HCT116 (cell line): ENCODE measurements at regions not wholly inside any gene's neighbourhood (a gene's known extent, or its start where the extent isn't known, plus 50 kb on each side); places are given as distances from the start of the nearest gene placed in this dataset.

Source experiments
- ATAC-seq: fragments of 200-7000 bp; cut with Tn5 transposase; 2 replicates; pipeline ENCODE4 v1.9.1; 2020; ENCODE audit warnings: mild to moderate bottlenecking, moderate library complexity
- BruUV-seq: library from RNA; stranded (reverse); fragments of 400-500 nt; replicated peaks from 2 replicates; lab custom pipeline; 2021; lab: Mats Ljungman, UMichigan
- CTCF ChIA-PET: fragments of 300-600 bp; sonication (Branson Sonifier 250); formaldehyde crosslinking; loops from one replicate; lab custom pipeline; 2021; ENCODE audit warnings: antibody characterized with exemption; lab: Charles Lee
- POLR2A ChIA-PET: fragments of 300-600, 350-600 bp; sonication (Branson Sonifier 250); formaldehyde crosslinking; loops from one replicate; lab custom pipeline; 2021; ENCODE audit warnings: antibody characterized with exemption; lab: Charles Lee
- RAD21 ChIA-PET, 2 experiments: fragments of 300-600 bp; sonication (Branson Sonifier 250); formaldehyde crosslinking; loops; one replicate each; lab custom pipeline; 2023; ENCODE audit warnings: low total read pairs in 2 of 2; ENCODE audit not compliant: uncharacterized antibody in 2 of 2, unreplicated experiment in 2 of 2, low non-redundant PET in 1 of 2; lab: Charles Lee
- DNase-seq: peaks from one replicate; pipeline ENCODE4 v3.0.0-alpha.2; 2010; ENCODE audit warnings: low read depth, low spot score
- H2AFZ ChIP-seq: fragments of 200-600 bp; shearing (Covaris generic), sonication (generic); 2 replicates; pipeline ENCODE4 v1.6.1; 2017; ENCODE audit warnings: low read depth, mixed run types, mixed read lengths, antibody characterized with exemption, low read length; ENCODE audit not compliant: poor library complexity, severe bottlenecking
- H3K27ac ChIP-seq: 2 replicates; pipeline ENCODE4 v1.5.1; 2012; ENCODE audit warnings: low read depth, low read length
- H3K27me3 ChIP-seq: fragments of 200-600 bp; sonication (generic); 2 replicates; pipeline ENCODE4 v1.6.1; 2016; ENCODE audit warnings: mixed run types, low read length, mixed read lengths; ENCODE audit not compliant: insufficient read depth
- H3K36me3 ChIP-seq, 2 experiments: fragments of 200-500 bp in 1 of 2; fragments of 200-600 bp in 1 of 2; sonication (Bioruptor generic) in 1 of 2; sonication (generic) in 1 of 2; 2 replicates each; pipeline versions ENCODE4 v1.5.1 to v1.6.1; 2014 to 2016; ENCODE audit warnings: low read length in 2 of 2, inconsistent platforms in 1 of 2, mixed read lengths in 1 of 2, mixed run types in 1 of 2; ENCODE audit not compliant: insufficient read depth in 2 of 2, control insufficient read depth in 1 of 2
- H3K4me1 ChIP-seq, 2 experiments: fragments of 200-600 bp in 1 of 2; sonication (generic) in 1 of 2; 2 replicates each; pipeline versions ENCODE4 v1.5.1 to v1.6.1; 2012 to 2017; ENCODE audit warnings: low read length in 2 of 2, inconsistent platforms in 1 of 2, mild to moderate bottlenecking in 1 of 2, mixed read lengths in 1 of 2, mixed run types in 1 of 2, moderate library complexity in 1 of 2; ENCODE audit not compliant: insufficient read depth in 2 of 2, control insufficient read depth in 1 of 2
- H3K4me2 ChIP-seq: fragments of 200-600 bp; sonication (generic); 2 replicates; pipeline ENCODE4 v1.6.1; 2017; ENCODE audit warnings: mixed run types, low read length, mixed read lengths
- H3K4me3 ChIP-seq, 2 experiments: fragments of 200-600 bp in 1 of 2; sonication (generic) in 1 of 2; replicated peaks in 1 of 2; 2 replicates each; pipeline ENCODE4 v1.5.1; 2011 to 2016; ENCODE audit warnings: low read length in 2 of 2, control low read depth in 1 of 2, low read depth in 1 of 2, mild to moderate bottlenecking in 1 of 2, mixed read lengths in 1 of 2, mixed run types in 1 of 2
- H3K79me2 ChIP-seq: fragments of 200-600 bp; sonication (generic); 2 replicates; pipeline ENCODE4 v1.6.1; 2017; ENCODE audit warnings: mild to moderate bottlenecking, mixed run types, low read length, moderate library complexity, mixed read lengths; ENCODE audit not compliant: insufficient read depth
- H3K9ac ChIP-seq: fragments of 200-600 bp; sonication (generic); 2 replicates; pipeline ENCODE4 v1.6.1; 2016; ENCODE audit warnings: low read length, mixed read lengths
- H3K9me2 ChIP-seq: fragments of 200-600 bp; sonication (generic), shearing (Covaris generic); 2 replicates; pipeline ENCODE4 v1.6.1; 2017; ENCODE audit warnings: mixed run types, mild to moderate bottlenecking, moderate library complexity; ENCODE audit not compliant: insufficient read depth
- H3K9me3 ChIP-seq, 2 experiments: fragments of 200-500 bp in 1 of 2; fragments of 200-600 bp in 1 of 2; sonication (Bioruptor generic) in 1 of 2; sonication (generic) in 1 of 2; 2 replicates each; pipeline ENCODE4 v1.6.1; 2014 to 2017; ENCODE audit warnings: low read length in 2 of 2, mixed read lengths in 2 of 2, inconsistent platforms in 1 of 2, low read depth in 1 of 2, mild to moderate bottlenecking in 1 of 2, mixed run types in 1 of 2, moderate library complexity in 1 of 2; ENCODE audit not compliant: control insufficient read depth in 1 of 2, insufficient read depth in 1 of 2
- H4K20me1 ChIP-seq: fragments of 200-600 bp; sonication (generic), shearing (Covaris generic); 2 replicates; pipeline ENCODE4 v1.6.1; 2017; ENCODE audit warnings: mixed run types, mild to moderate bottlenecking, moderate library complexity; ENCODE audit not compliant: insufficient read depth
- ATF3 ChIP-seq: IDR thresholded peaks from 2 replicates; pipeline ENCODE4 v1.6.1; 2012
- CBX3 ChIP-seq: IDR thresholded peaks from 2 replicates; pipeline ENCODE4 v1.6.1; 2012; ENCODE audit warnings: low read depth
- CEBPB ChIP-seq: IDR thresholded peaks from 2 replicates; pipeline ENCODE4 v1.6.1; 2012; ENCODE audit warnings: low read depth
- EGR1 ChIP-seq: IDR thresholded peaks from 2 replicates; pipeline ENCODE4 v1.6.1; 2012; ENCODE audit warnings: low read depth
- ELF1 ChIP-seq: IDR thresholded peaks from 2 replicates; pipeline ENCODE4 v1.6.1; 2012; ENCODE audit warnings: low read depth, borderline replicate concordance
- EZH2 ChIP-seq: fragments of 200-600 bp; sonication (generic); IDR thresholded peaks from 2 replicates; pipeline ENCODE4 v1.6.1; 2017; ENCODE audit warnings: antibody characterized with exemption, mixed run types
- FOSL1 ChIP-seq: IDR thresholded peaks from 2 replicates; pipeline ENCODE4 v1.6.1; 2012; ENCODE audit warnings: low read depth
- JUND ChIP-seq: IDR thresholded peaks from 2 replicates; pipeline ENCODE4 v1.6.1; 2012
- MAX ChIP-seq: IDR thresholded peaks from 2 replicates; pipeline ENCODE4 v1.6.1; 2012
- POLR2A ChIP-seq: IDR thresholded peaks from 2 replicates; pipeline ENCODE4 v1.7.0; 2011; ENCODE audit warnings: borderline replicate concordance; ENCODE audit not compliant: insufficient read depth, insufficient read length; ENCODE audit errors: extremely low read depth
- POLR2AphosphoS5 ChIP-seq: IDR thresholded peaks from 2 replicates; pipeline ENCODE4 v1.6.1; 2011; ENCODE audit warnings: mild to moderate bottlenecking, low read depth, low read length, moderate library complexity
- RAD21 ChIP-seq: IDR thresholded peaks from 2 replicates; pipeline ENCODE4 v1.6.1; 2012; ENCODE audit warnings: low read depth, mild to moderate bottlenecking
- SP1 ChIP-seq: IDR thresholded peaks from 2 replicates; pipeline ENCODE4 v1.6.1; 2012; ENCODE audit warnings: low read depth
- SRF ChIP-seq: IDR thresholded peaks from 2 replicates; pipeline ENCODE4 v1.6.1; 2012; ENCODE audit warnings: low read depth
- TCF7L2 ChIP-seq: IDR thresholded peaks from 2 replicates; pipeline ENCODE4 v1.7.0; 2011; ENCODE audit warnings: borderline replicate concordance, inconsistent platforms; ENCODE audit not compliant: insufficient read depth, insufficient read length; ENCODE audit errors: extremely low read depth
- YY1 ChIP-seq: IDR thresholded peaks from 2 replicates; pipeline ENCODE4 v1.6.1; 2011; ENCODE audit warnings: low read length, low read depth, moderate library complexity, mild to moderate bottlenecking; ENCODE audit not compliant: insufficient replicate concordance; ENCODE audit errors: extremely low read depth
- ZBTB33 ChIP-seq: IDR thresholded peaks from 2 replicates; pipeline ENCODE4 v1.6.1; 2011; ENCODE audit warnings: mild to moderate bottlenecking, low read length, moderate library complexity; ENCODE audit not compliant: insufficient replicate concordance; ENCODE audit errors: extremely low read depth
- ZFX ChIP-seq: fragments of 450-650 bp; IDR thresholded peaks from 2 replicates; pipeline ENCODE4 v1.6.1; 2017
- ZNF274 ChIP-seq: fragments of 200-500 bp; sonication (Bioruptor generic); IDR thresholded peaks from 2 replicates; pipeline ENCODE4 v1.6.1; 2014; ENCODE audit warnings: mild to moderate bottlenecking, low read depth, low read length, inconsistent platforms
- intact Hi-C: fragments of 100-400 bp; cut with micrococcal nuclease; formaldehyde crosslinking; loops from 2 replicates; pipeline ENCODE4 v1.10.0; 2022

GRCh38 chr17:71349908-71350600 lies 770.8 kb upstream of the SOX9 start:
- RAD21 ChIA-PET: no interaction called here
- BruUV-seq: no TSS peak

GRCh38 chr17:71360301-71360700 lies 760.5 kb upstream of the SOX9 start:
- POLR2A ChIA-PET: no interaction called here
- CTCF ChIA-PET: no interaction called here
- no peaks in the 10 kb centered on the region for H3K27me3 ChIP-seq
- BruUV-seq: no TSS peak
- ATAC-seq (no peak), DNase-seq (no peak)
- H2AFZ ChIP-seq: no peak overlapping the region
- no peaks in the 10 kb centered on the region for H3K9me3 ChIP-seq
- RAD21 ChIA-PET: no interaction called here
- no peak overlapping the region for H3K4me2 ChIP-seq
- H3K4me1 ChIP-seq: no peaks in the 10 kb centered on the region
- H4K20me1 ChIP-seq: no peaks in the 10 kb centered on the region
- H3K36me3 ChIP-seq: no peaks in the 10 kb centered on the region
- no peak overlapping the region for H3K9ac ChIP-seq
- no peak overlapping the region for H3K4me3 ChIP-seq
- H3K79me2 ChIP-seq: no peaks in the 10 kb centered on the region
- H3K27ac ChIP-seq: no peak overlapping the region
- no peaks in the 10 kb centered on the region for H3K9me2 ChIP-seq
- intact Hi-C loops: no loop called here
- TF ChIP-seq SP1 (no peak), CBX3 (no peak), ZBTB33 (no peak), ATF3 (no peak), ELF1 (no peak), YY1 (no peak), ZFX (no peak), ZNF274 (no peak), FOSL1 (no peak), JUND (no peak), POLR2A (no peak)

More at GRCh38 chr17:71349908-71350600, 770.8 kb upstream of the SOX9 start:
- TF ChIP-seq YY1: no peak
- no peak for TF ChIP-seq EGR1
- no peak for TF ChIP-seq ZFX
- TF ChIP-seq RAD21: no peak
- TF ChIP-seq EZH2: no peak
- no peak for TF ChIP-seq CEBPB
- no peak for TF ChIP-seq CBX3
- TF ChIP-seq SP1: no peak
- no peak for TF ChIP-seq SRF
- TF ChIP-seq JUND: no peak
- no peak for TF ChIP-seq MAX
- TF ChIP-seq ATF3: no peak; the same call in 1 of the 2 replicates
- no peak for TF ChIP-seq POLR2AphosphoS5
- TF ChIP-seq TCF7L2: no peak
- TF ChIP-seq, all 23 proteins: peak for 0
- ChIA-PET POLR2A (no interaction called here), CTCF (no interaction called here)
- H3K4me3 ChIP-seq: no peak overlapping the region
- H4K20me1 ChIP-seq: no peaks in the 10 kb centered on the region
- ATAC-seq: no peak
- no peak overlapping the region for H3K27ac ChIP-seq
- H3K27me3 ChIP-seq: no peaks in the 10 kb centered on the region
- intact Hi-C loops: no loop called here
- no peaks in the 10 kb centered on the region for H3K9me3 ChIP-seq
- no peaks in the 10 kb centered on the region for H3K9me2 ChIP-seq
- no peak overlapping the region for H3K4me2 ChIP-seq
- no peak for DNase-seq
- no peaks in the 10 kb centered on the region for H3K36me3 ChIP-seq
- no peaks in the 10 kb centered on the region for H3K4me1 ChIP-seq
- no peaks in the 10 kb centered on the region for H3K79me2 ChIP-seq
- no peak overlapping the region for H2AFZ ChIP-seq
- no peak overlapping the region for H3K9ac ChIP-seq
